HL-60 (cell line): ENCODE measurements at regions not wholly inside any gene's neighbourhood (a gene's known extent, or its start where the extent isn't known, plus 50 kb on each side); places are given as distances from the start of the nearest gene placed in this dataset.

Experiments
- CTCF ChIP-seq: IDR thresholded peaks from one replicate; pipeline ENCODE4 v1.5.1; 2011; ENCODE audit warnings: low read length, control low read depth, inconsistent platforms; ENCODE audit not compliant: insufficient read depth
- GABPA ChIP-seq: IDR thresholded peaks from 2 replicates; pipeline ENCODE4 v1.6.1; 2012; ENCODE audit warnings: low read depth
- POLR2AphosphoS5 ChIP-seq: IDR thresholded peaks from 2 replicates; pipeline ENCODE4 v1.6.1; 2012; ENCODE audit warnings: low read depth
- REST ChIP-seq: IDR thresholded peaks from 2 replicates; pipeline ENCODE4 v1.6.1; 2012; ENCODE audit warnings: low read depth; ENCODE audit not compliant: insufficient replicate concordance

GRCh38 chr10:46169736-46170135 is 117.1 kb upstream of the ANTXRL start:
- TF ChIP-seq REST = no peak
- TF ChIP-seq CTCF = no peak
- no peak for TF ChIP-seq POLR2AphosphoS5
- TF ChIP-seq GABPA = no peak
